GM20431 (cell line): ENCODE measurements at regions not wholly inside any gene's neighbourhood (a gene's known extent, or its start where the extent isn't known, plus 50 kb on each side); places are given as distances from the start of the nearest gene placed in this dataset.
"Not testable (repeated sequence)": the region's sequence is repeated elsewhere in the genome, so short reads cannot be mapped to it uniquely, and the experiment has no call there.

Experiments
- in situ Hi-C: fragments of 300-500 bp; cut with MseI, MboI; formaldehyde crosslinking; loops from one replicate; pipeline ENCODE4 v1.15.0; 2020; ENCODE audit warnings: low sequenced_read_pairs; ENCODE audit not compliant: unreplicated experiment

- in situ Hi-C loops, result not testable (repeated sequence)
Measured at GRCh38 chr6:104676679-104677078, 183.0 kb downstream of the HACE1 start.

- in situ Hi-C loops, result not testable (repeated sequence)
Measured at GRCh38 chr6:104675161-104675560, 184.6 kb downstream of the HACE1 start.

- in situ Hi-C loops, result not testable (repeated sequence)
Measured at GRCh38 chr6:104673078-104673477, 186.6 kb downstream of the HACE1 start.

DNA sequence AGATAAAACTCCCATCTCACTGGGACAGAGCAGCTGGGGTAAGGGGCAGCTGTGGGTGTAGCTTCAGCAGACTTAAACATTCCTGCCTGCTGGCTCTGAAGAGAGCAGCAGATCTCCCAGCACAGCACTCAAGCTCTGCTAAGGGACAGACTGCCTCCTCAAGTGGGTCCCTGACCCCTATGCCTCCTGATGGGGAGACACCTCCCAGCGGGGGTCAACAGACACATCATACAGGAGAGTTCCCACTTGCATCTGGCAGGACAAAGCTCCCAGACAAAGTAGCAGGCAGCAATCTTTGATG, 188.2 kb downstream of the HACE1 start:
- in situ Hi-C loops, result not testable (repeated sequence)

DNA sequence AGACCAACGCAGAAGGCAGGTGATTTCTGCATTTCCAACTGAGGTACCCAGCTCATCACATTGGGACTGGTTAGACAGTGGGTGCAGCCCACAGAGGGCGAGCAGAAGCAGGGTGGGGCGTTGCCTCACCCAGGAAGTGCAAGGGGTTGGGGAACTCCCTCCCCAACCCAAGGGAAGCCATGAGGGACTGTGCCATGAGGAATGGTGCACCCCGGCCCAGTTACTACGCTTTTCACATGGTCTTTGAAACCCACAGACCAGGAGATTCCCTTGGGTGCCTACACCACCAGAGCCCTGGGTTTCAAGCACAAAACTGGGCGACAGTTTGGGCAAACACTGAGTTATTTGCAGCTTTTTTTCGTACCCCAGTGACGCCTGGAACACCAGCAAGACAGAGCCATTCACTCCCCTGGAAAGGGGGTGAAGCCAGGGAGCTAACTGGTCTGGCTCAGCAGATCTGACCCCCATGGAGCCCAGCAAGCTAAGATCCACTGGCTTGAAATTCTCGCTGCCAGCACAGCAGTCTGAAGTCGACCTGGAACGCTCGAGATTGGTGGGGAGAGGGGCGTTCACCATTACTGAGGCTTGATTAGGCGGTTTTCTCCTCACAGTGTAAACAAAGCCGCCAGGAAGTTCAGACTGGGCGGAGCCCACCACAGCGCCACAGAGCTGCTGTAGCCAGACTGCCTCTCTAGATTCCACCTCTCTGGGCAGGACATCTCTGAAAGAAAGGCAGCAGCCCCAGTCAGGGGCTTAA, 188.7 kb downstream of the HACE1 start:
- in situ Hi-C loops, result not testable (repeated sequence)

DNA sequence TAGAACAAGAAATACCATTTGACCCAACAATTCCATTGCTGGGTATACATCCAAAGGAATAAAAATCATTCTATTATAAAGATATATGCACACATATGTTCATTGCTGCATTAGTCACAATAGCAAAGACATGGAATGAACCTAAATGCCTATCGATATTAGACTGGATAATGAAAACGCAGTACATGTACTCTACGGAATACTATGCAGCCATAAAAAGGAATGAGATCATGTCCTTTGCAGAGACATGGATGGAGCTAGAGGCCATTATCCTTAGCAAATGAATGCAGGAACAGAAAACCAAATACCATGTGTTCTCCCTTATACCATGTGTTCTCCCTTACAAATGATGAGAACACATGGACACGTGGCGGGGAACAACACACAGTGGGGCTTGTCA, 190.2 kb downstream of the HACE1 start:
- in situ Hi-C loops, result no loop called here

DNA sequence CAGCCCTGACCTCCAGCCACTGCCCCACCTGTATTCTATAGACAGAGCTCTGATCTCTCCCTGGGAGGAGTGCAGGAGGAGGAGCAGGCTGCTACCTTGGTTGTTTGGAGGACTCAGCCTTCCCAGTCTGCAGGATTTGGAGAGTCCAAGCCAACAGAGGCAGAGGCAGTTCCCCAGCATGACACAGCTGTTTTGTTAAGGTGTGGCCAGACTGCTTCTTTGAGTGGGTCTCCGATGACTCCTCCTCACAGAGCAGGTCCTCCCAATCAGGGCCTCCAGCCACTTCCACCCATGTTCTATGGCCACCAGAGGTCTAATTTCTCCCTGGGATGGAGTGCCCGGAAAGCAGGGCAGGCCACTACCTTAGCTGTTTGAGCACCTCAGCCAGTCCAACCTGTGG, 203.5 kb downstream of the HACE1 start:
- in situ Hi-C loops, result no loop called here

- in situ Hi-C loops, result no loop called here
Measured at GRCh38 chr6:104653781-104654180, 205.9 kb downstream of the HACE1 start.

DNA sequence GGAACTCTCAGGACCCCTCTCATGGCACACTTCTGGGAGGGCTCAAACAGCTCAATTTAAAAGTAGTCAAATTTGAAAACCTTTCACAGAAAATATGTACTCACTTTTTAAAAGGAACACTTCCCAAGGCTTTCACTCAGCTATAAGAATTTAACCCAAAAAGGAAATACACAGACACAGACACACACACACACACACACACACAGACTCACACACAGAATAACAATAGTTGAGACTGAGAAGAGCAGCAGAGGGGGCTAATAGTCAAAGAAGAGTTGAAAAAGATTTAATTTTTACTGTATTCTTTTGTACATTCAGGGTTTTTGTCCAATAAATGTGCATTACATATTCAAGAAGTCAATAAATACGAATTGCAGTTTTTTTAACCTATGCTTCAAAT, 211.4 kb downstream of the HACE1 start:
- in situ Hi-C loops, result no loop called here

DNA sequence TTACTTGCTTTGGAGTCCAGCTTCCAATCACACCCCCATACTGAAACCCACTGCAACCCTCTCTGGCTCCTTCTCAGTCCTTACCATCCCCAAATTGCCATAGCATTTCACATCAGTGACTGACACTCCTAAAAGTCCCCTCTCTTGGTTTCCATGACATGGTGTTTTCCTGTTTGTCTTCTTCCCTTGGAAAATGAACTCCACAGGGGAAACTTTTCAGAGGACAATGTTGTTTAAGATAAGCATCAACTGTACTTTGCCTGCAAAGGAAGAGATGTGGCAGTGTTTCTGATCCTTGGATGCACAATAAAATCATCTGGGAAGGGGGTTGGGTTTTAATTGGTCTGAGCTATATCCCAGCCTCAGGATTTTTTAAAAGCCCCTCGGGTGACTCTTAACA, 214.9 kb downstream of the HACE1 start:
- in situ Hi-C loops, result no loop called here

DNA sequence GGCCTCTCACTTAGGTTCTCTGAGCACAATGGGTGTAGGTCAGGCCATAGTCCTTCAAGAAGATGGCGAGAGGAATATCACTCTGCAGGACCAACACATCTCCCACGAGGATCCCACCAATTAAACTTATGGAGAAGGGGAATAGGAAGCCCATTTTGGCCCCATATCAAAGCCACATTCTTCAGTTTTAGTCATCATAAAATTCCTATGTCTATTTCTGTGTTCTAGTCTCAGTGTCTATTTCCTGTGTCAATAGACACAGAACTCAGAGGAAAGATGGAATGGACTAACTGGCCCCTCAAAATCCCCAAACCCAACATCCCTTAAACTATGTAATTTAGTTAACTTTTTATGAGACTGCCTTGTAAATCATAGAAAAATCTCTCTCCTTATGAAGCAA, 216.8 kb downstream of the HACE1 start:
- in situ Hi-C loops, result no loop called here

- in situ Hi-C loops, result no loop called here
Measured at GRCh38 chr6:104640761-104641160, 219.0 kb downstream of the HACE1 start.

GRCh38 chr6:104640150-104640700, 219.5 kb downstream of the HACE1 start:
- in situ Hi-C loops, result no loop called here

GRCh38 chr6:104639668-104640067, 220.1 kb downstream of the HACE1 start:
- in situ Hi-C loops, result no loop called here

DNA sequence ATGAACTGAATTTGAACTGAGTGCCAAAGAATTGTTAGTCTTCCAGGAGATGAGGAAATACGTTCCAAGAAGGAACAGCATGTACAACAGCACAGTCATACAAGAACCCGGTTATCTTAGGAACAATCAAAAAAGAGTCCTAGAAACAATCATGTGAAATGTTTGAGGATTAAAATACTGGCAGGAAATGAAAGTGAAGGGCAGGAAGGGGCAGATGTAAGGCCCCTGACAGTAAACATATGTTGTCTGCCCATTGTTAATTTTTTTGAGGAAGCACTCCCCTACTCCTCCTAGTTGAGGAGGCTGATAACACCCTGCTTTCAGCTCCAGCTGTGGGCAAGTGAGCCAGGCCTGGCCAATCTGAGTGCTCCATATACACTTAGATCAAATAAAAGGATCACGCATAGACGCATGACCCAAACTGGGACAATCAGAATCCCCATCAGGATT, 220.9 kb downstream of the HACE1 start:
- in situ Hi-C loops, result no loop called here

GRCh38 chr6:104633125-104633524, 226.6 kb downstream of the HACE1 start:
- in situ Hi-C loops, result no loop called here

DNA sequence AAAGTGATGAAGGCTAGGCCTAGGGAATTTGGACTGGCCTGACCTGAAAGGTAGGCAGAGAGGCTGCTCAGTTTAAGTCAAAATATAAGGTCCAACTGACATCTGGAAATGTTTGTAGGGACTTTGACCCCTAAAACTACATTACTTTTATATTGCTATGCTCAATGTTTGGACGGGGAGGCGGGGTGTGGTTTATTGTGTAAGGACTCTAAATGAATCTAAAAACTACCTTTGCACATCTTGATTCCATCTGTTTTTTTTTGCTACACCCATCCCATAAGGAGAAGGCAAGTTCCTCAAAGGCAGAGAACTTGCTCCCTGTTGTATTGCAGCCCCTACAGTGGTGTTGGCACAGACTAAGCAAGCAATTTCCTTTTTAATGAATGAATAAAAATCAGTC, 227.1 kb downstream of the HACE1 start:
- in situ Hi-C loops, result no loop called here

GRCh38 chr6:104630955-104631354, 228.8 kb downstream of the HACE1 start:
- in situ Hi-C loops, result no loop called here

GRCh38 chr6:104630522-104630921, 229.2 kb downstream of the HACE1 start:
- in situ Hi-C loops, result no loop called here

DNA sequence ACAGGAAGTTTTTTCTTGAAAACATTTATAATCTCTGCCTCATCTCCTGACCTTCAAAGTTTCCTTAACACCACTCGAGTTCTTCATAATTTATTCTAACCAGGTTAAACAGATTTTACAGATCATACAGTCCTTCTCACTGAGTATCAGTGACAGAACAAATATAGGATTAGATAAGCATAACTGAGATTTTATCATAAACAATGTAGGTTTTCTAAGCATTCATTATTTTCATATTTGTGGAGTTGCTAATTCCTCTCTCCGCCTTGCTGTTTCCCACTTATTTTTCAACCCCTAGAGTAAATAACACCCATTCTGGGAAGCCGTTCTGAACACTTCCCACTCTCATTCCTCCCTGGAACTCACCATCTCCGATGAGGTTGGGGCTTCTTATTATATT, 229.9 kb downstream of the HACE1 start:
- in situ Hi-C loops, result no loop called here

GRCh38 chr6:104625536-104625935, 234.2 kb downstream of the HACE1 start:
- in situ Hi-C loops, result no loop called here

- in situ Hi-C loops, result no loop called here
Measured at GRCh38 chr6:104623052-104623690, 236.5 kb downstream of the HACE1 start.
